ENCODE measurements at regions not wholly inside any gene's neighbourhood (a gene's known extent, or its start where the extent isn't known, plus 50 kb on each side); places are given as distances from the start of the nearest gene placed in this dataset.

- Histone ChIP-seq H3K36me3 (ENCODE audit: control insufficient read depth, insufficient read depth, low read length) (no peaks in the 10 kb centered on the region), H3K4me2 (ENCODE audit: extremely low read depth, insufficient read depth, low read length) (no peak overlapping the region), H3K27me3 (ENCODE audit: control insufficient read depth, insufficient read depth, low read length) (no peaks in the 10 kb centered on the region), H3K27ac (ENCODE audit: insufficient read depth, low read length) (no peak overlapping the region), H2AFZ (ENCODE audit: low read length) (no peak overlapping the region), H4K20me1 (ENCODE audit: control insufficient read depth, extremely low read depth, insufficient read depth, low read length) (no peaks in the 10 kb centered on the region), H3K4me1 (ENCODE audit: control insufficient read depth, extremely low read depth, insufficient read depth, low read length) (no peaks in the 10 kb centered on the region), H3K9ac (ENCODE audit: insufficient read depth, low read length) (no peak overlapping the region), H3K9me3 (ENCODE audit: control insufficient read depth, insufficient read depth, low read depth, low read length) (no peaks in the 10 kb centered on the region), H3K79me2 (ENCODE audit: control insufficient read depth, insufficient read depth, low read length) (no peaks in the 10 kb centered on the region), H3K4me3 (replicated peaks in 1 of 4; ENCODE audit: control extremely low read depth in 1 of 4, insufficient read depth in 1 of 4, low read depth in 3 of 4, low read length in 4 of 4) (no peak overlapping the region)
- TF ChIP-seq CTCF (conservative IDR thresholded peaks at IDR 0.05 in 1 of 2, IDR thresholded peaks at IDR 0.05 in 1 of 2; ENCODE audit: low read depth in 1 of 2, low read length in 2 of 2) (no peak), EZH2 (IDR thresholded peaks at IDR 0.05; ENCODE audit: low read length, missing control alignments) (no peak)
- no peak for DNase-seq (ENCODE audit: low read depth in 2 of 2)
These were observed 488.5 kb upstream of the JARID2 start for GRCh38 chr6:14757418-14757817.

DNA sequence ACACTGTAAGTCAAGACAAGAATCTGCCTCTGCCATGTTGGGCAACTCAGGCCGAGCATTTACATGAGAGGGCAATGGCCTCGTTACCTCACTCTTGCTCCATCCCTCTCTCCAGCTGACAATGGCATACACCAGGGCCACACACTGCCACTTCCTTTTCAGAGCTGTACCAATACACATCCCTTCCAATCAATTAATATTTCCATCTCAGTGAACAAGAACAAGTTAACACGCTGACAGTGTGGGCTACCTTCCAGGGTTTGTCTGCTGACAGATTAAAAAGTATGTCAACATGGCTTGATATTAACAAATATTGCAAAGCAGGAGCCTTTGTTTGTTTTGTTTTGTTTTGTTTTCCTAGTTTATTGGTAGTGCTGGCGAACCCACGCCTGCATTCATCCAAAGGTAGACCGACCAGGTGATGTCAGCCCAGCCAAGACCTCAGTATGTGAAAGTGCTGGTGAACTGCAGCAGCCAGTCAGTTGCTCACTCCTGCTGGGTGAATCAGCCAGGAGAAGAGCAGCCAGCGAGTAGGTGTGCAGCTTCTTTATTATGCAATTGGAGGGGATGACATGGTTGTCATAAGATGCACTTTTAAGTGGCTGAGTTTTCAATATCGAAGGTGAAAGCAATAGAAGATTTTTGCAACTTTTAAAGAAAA lies 487.3 kb upstream of the JARID2 start:
- Histone ChIP-seq H4K20me1 (ENCODE audit: control insufficient read depth, extremely low read depth, insufficient read depth, low read length) (no peaks in the 10 kb centered on the region), H3K4me2 (ENCODE audit: extremely low read depth, insufficient read depth, low read length) (no peak overlapping the region), H3K27me3 (ENCODE audit: control insufficient read depth, insufficient read depth, low read length) (no peaks in the 10 kb centered on the region), H3K9ac (ENCODE audit: insufficient read depth, low read length) (no peak overlapping the region), H3K79me2 (ENCODE audit: control insufficient read depth, insufficient read depth, low read length) (no peaks in the 10 kb centered on the region), H3K27ac (ENCODE audit: insufficient read depth, low read length) (no peak overlapping the region), H3K9me3 (ENCODE audit: control insufficient read depth, insufficient read depth, low read depth, low read length) (no peaks in the 10 kb centered on the region), H3K4me1 (ENCODE audit: control insufficient read depth, extremely low read depth, insufficient read depth, low read length) (peaks cover 6% of the 10 kb centered on the region), H3K4me3 (replicated peaks in 1 of 4; ENCODE audit: control extremely low read depth in 1 of 4, insufficient read depth in 1 of 4, low read depth in 3 of 4, low read length in 4 of 4) (no peak overlapping the region), H2AFZ (ENCODE audit: low read length) (no peak overlapping the region), H3K36me3 (ENCODE audit: control insufficient read depth, insufficient read depth, low read length) (no peaks in the 10 kb centered on the region)
- no peak for DNase-seq (ENCODE audit: low read depth in 2 of 2)
- TF ChIP-seq CTCF (conservative IDR thresholded peaks at IDR 0.05 in 1 of 2, IDR thresholded peaks at IDR 0.05 in 1 of 2; ENCODE audit: low read depth in 1 of 2, low read length in 2 of 2) (no peak), EZH2 (IDR thresholded peaks at IDR 0.05; ENCODE audit: low read length, missing control alignments) (no peak)

DNA sequence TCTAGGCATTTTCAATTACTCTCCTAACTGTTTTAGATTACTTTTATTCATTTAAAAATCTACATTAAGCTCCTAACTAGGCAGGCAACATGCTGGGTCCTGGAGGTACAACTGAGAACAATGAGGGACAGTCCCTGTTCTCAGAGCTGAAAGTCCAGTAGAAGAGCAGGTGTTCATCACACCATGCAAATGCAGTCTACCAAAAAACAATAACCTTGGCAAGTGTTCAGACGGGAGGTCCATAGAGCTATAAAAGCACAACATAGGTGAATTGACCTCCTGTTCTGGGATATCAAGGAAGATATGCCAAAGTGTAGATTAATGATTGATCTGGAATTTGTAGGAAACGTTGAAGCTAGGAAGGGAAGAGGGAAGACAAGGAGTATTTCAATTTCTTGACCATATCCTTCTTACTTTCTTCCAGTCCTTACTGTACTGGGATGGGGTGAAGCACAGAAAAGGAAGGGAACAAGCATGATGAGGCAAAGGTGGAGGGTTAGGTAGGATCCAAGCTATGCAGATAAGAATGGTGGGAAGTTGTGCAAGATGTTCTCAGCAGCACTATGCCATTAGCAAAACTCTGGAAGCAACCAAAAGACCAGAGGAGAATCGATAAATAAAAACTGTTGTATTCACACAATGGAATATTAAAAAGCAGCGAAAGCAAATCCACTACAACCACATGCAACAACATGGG lies 485.7 kb upstream of the JARID2 start:
- TF ChIP-seq EZH2 (IDR thresholded peaks at IDR 0.05; ENCODE audit: low read length, missing control alignments) (no peak), CTCF (conservative IDR thresholded peaks at IDR 0.05 in 1 of 2, IDR thresholded peaks at IDR 0.05 in 1 of 2; ENCODE audit: low read depth in 1 of 2, low read length in 2 of 2) (no peak)
- Histone ChIP-seq H3K79me2 (ENCODE audit: control insufficient read depth, insufficient read depth, low read length) (no peaks in the 10 kb centered on the region), H3K27ac (ENCODE audit: insufficient read depth, low read length) (no peak overlapping the region), H3K9ac (ENCODE audit: insufficient read depth, low read length) (no peak overlapping the region), H3K4me1 (ENCODE audit: control insufficient read depth, extremely low read depth, insufficient read depth, low read length) (peaks cover 6% of the 10 kb centered on the region), H3K4me3 (replicated peaks in 1 of 4; ENCODE audit: control extremely low read depth in 1 of 4, insufficient read depth in 1 of 4, low read depth in 3 of 4, low read length in 4 of 4) (no peak overlapping the region), H3K9me3 (ENCODE audit: control insufficient read depth, insufficient read depth, low read depth, low read length) (no peaks in the 10 kb centered on the region), H4K20me1 (ENCODE audit: control insufficient read depth, extremely low read depth, insufficient read depth, low read length) (no peaks in the 10 kb centered on the region), H3K4me2 (ENCODE audit: extremely low read depth, insufficient read depth, low read length) (no peak overlapping the region), H3K36me3 (ENCODE audit: control insufficient read depth, insufficient read depth, low read length) (no peaks in the 10 kb centered on the region), H3K27me3 (ENCODE audit: control insufficient read depth, insufficient read depth, low read length) (no peaks in the 10 kb centered on the region), H2AFZ (ENCODE audit: low read length) (no peak overlapping the region)
- no peak for DNase-seq (ENCODE audit: low read depth in 2 of 2)
